ENCODE measurements at regions not wholly inside any gene's neighbourhood (a gene's known extent, or its start where the extent isn't known, plus 50 kb on each side); places are given as distances from the start of the nearest gene placed in this dataset.

DNA sequence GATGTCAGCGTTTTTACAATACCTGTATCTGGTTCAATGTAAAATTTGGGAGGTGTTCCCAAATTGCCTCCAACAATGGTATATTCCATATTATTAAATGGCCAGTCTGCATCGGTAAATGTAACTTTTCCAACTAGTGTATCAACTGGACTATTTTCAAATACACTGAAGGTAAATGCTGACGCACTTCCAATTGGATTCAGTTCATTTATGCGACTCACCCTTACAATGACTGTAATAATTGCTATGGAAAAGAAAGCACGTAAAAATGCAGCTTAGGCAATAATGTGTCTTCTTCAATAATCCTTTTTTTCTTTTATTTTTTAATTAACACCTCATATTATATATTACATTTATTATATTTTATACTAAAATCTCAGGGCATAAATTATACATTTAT is 209.1 kb downstream of the HGF start:
- H3K9me3 ChIP-seq = no peaks in the 10 kb centered on the region
- H3K36me3 ChIP-seq = no peaks in the 10 kb centered on the region
- no peaks in the 10 kb centered on the region for H3K4me1 ChIP-seq
- H3K4me3 ChIP-seq = no peak overlapping the region
- H3K27me3 ChIP-seq = no peaks in the 10 kb centered on the region
- intact Hi-C loops (cut with DNase I; ENCODE audit: low total_unique reads) = no loop called here
- no peak overlapping the region for H3K27ac ChIP-seq
- TF ChIP-seq POLR2A (IDR thresholded peaks at IDR 0.05) = no peak
- TF ChIP-seq, protein P1, sequence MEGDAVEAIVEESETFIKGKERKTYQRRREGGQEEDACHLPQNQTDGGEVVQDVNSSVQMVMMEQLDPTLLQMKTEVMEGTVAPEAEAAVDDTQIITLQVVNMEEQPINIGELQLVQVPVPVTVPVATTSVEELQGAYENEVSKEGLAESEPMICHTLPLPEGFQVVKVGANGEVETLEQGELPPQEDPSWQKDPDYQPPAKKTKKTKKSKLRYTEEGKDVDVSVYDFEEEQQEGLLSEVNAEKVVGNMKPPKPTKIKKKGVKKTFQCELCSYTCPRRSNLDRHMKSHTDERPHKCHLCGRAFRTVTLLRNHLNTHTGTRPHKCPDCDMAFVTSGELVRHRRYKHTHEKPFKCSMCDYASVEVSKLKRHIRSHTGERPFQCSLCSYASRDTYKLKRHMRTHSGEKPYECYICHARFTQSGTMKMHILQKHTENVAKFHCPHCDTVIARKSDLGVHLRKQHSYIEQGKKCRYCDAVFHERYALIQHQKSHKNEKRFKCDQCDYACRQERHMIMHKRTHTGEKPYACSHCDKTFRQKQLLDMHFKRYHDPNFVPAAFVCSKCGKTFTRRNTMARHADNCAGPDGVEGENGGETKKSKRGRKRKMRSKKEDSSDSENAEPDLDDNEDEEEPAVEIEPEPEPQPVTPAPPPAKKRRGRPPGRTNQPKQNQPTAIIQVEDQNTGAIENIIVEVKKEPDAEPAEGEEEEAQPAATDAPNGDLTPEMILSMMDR (IDR thresholded peaks at IDR 0.05) = no peak
- TF ChIP-seq POLR2AphosphoS5 (IDR thresholded peaks at IDR 0.05) = no peak
- TF ChIP-seq EP300 (IDR thresholded peaks at IDR 0.05) = no peak
- WGBS, 5 donors = 84 to 91% (median 87%) methylated on average over 5 of the region's 5 CpGs
- DNase-seq = no peak

DNA sequence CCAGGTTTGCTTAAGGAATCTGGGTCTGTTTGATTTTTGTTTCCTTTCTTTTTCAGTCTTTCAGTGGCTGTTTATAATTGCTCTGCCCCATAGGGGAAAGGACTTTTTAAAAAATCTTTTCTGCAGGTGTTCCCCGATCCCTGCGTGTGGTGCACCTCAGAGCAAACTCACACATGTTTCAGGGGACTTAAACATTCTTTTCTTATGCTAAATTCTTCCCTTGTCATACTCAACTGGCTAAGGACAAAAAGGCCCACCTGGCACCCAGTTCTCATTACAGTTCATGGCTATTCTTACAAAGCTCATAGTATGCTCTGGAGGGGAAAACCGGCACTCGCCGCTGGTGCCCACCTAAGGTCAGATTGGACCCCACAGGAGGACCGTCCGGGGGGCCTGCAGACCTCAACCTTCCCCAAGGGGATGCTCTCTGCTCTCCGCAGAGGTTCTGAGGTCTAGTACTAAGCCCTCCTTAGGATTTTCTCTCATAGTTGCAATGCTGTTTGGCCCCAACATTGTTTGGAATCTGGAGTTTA is 220.3 kb downstream of the HGF start:
- no peaks in the 10 kb centered on the region for H3K36me3 ChIP-seq
- H3K9me3 ChIP-seq = no peaks in the 10 kb centered on the region
- 85 to 94% (median 91%) methylated on average over 7 to 8 of the region's 8 CpGs for WGBS, 5 donors
- intact Hi-C loops (cut with DNase I; ENCODE audit: low total_unique reads) = no loop called here
- H3K4me1 ChIP-seq = no peaks in the 10 kb centered on the region
- no peaks in the 10 kb centered on the region for H3K27me3 ChIP-seq
- DNase-seq = no peak
- no peak overlapping the region for H3K4me3 ChIP-seq
- no peak overlapping the region for H3K27ac ChIP-seq
- TF ChIP-seq EP300 (IDR thresholded peaks at IDR 0.05) = no peak
- TF ChIP-seq, protein P1 (IDR thresholded peaks at IDR 0.05) = no peak
- TF ChIP-seq POLR2A (IDR thresholded peaks at IDR 0.05) = no peak
- TF ChIP-seq POLR2AphosphoS5 (IDR thresholded peaks at IDR 0.05) = no peak

DNA sequence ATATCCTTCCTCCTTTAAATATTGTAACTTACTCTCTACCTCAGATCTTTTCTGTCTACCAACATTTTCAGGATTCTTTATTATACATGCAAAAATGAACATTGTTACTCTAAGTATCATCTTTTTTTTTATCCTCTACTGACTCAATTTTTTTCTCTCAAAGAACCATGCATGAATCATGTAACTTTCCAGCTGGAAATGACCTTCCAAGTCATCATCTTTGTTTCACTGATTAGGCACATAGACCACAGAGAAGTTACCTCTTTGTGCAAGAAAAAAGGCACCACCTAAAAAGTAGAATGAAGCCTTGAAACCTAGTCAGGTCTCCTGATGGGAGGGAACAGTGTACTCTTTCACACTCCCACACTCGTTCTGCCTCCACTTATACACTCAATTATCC is 234.9 kb downstream of the HGF start:
- WGBS, 5 donors = 67 to 88% (median 80%) methylated on average over 1 of the region's 1 CpG
- no peak for DNase-seq
- Histone ChIP-seq H3K27me3 (no peaks in the 10 kb centered on the region), H3K4me1 (no peaks in the 10 kb centered on the region), H3K36me3 (no peaks in the 10 kb centered on the region), H3K27ac (no peak overlapping the region), H3K9me3 (no peaks in the 10 kb centered on the region), H3K4me3 (no peak overlapping the region)
- TF ChIP-seq, protein P1 (IDR thresholded peaks at IDR 0.05) = no peak
- no peak for TF ChIP-seq POLR2A (IDR thresholded peaks at IDR 0.05)
- TF ChIP-seq POLR2AphosphoS5 (IDR thresholded peaks at IDR 0.05) = no peak
- no peak for TF ChIP-seq EP300 (IDR thresholded peaks at IDR 0.05)
- intact Hi-C loops (cut with DNase I; ENCODE audit: low total_unique reads) = no loop called here

DNA sequence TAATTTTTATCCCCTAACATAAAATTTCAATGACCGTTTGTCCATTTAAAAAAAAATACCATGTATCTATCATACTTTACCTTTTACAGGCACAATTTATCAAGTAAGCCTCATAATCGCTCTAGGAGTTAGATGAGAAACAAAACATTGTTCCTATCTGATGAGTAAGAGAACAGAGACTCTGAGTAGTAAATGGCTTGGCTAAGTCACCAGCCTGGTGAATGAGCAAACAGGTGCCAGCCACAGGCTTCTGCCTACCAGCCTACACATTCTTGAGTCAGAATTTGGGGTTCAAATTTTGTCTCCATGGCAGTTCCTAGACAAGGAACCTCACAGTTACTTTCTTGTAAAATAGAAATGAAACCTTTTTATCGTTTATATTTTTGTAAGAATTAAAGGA is 235.4 kb downstream of the HGF start:
- H3K27ac ChIP-seq = no peak overlapping the region
- DNase-seq = no peak
- H3K27me3 ChIP-seq = no peaks in the 10 kb centered on the region
- no peak overlapping the region for H3K4me3 ChIP-seq
- WGBS, 5 donors = 77 to 88% (median 82%) methylated on average over 3 of the region's 3 CpGs
- intact Hi-C loops (cut with DNase I; ENCODE audit: low total_unique reads) = no loop called here
- no peaks in the 10 kb centered on the region for H3K36me3 ChIP-seq
- TF ChIP-seq POLR2A (IDR thresholded peaks at IDR 0.05) (no peak), POLR2AphosphoS5 (IDR thresholded peaks at IDR 0.05) (no peak), EP300 (IDR thresholded peaks at IDR 0.05) (no peak)
- TF ChIP-seq, protein P1 (IDR thresholded peaks at IDR 0.05) = no peak
- H3K9me3 ChIP-seq = no peaks in the 10 kb centered on the region
- no peaks in the 10 kb centered on the region for H3K4me1 ChIP-seq
